Medulla oblongata (tissue), 1 donor: ENCODE measurements at regions not wholly inside any gene's neighbourhood (a gene's known extent, or its start where the extent isn't known, plus 50 kb on each side); places are given as distances from the start of the nearest gene placed in this dataset.
"Not testable (repeated sequence)": the region's sequence is repeated elsewhere in the genome, so short reads cannot be mapped to it uniquely, and the experiment has no call there.

Experiments
- DNase-seq: peaks from one replicate; pipeline ENCODE4 v3.0.0-alpha.2; 2015; ENCODE audit errors: extremely low spot score

DNA sequence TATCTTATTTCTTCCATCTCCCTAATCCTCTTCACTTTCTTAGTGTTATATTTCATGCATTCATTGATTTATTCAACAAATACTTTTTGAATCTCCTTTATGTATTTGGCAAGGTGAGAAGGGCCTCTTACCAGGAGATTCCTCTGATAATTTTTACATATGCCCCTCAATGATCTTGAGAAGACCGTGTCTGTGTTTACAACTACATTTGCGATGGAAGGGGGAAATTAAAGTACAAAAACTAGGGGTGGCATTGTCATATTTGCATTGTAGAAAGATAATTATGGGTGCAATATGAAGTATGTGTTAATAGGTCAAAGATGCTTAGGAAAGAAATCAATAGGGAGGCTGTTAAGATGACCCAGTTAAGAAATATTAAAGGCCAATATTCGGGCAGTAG, 1108.4 kb upstream of the MIR17HG start:
- no peak for DNase-seq

DNA sequence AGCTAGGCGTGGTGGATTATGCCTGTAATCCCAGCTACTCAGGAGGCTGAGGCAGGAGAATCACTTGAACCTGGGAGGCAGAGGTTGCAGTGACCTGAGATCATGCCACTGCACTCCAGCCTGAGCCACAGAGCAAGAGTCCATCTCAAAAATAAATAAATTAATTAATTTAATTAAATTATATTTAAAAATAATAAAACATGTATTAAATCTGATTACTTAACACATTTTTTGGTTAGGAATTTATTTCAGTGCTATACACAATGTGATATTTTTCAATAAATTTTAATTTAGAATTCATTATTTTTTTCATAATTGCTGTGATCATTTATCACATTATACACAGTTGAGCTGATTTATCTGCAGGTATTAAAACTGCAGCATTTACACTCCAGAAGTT, 1101.5 kb upstream of the MIR17HG start:
- DNase-seq, result no peak

DNA sequence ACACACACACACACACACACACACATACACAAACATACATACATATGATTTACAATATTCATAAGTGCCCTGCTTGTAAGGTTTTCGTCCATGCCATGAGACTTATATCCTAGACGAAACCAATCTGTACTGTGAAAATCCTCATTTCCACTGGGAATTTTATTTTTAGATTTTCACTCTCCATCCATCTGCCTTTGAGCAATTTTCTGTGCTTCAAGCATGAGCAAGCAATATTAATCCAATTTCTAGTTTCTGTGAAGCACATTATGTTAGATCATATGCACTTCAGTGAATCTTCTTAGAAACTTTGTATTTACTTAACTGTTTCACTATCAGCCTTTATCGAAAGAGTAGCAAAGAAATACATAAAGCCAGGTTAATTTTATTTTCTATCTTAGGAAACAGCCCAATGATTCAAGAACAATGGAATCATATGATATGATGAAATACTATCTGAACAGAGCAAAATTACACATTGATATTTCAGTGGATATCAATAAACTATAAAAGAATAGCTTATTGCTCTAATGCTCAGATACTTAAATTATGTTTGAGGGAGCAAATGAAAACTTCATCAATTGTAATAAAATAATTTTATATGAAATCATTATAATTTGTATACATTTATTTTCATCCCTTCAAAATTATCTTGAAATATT, 1100.7 kb upstream of the MIR17HG start:
- DNase-seq, result no peak

DNA sequence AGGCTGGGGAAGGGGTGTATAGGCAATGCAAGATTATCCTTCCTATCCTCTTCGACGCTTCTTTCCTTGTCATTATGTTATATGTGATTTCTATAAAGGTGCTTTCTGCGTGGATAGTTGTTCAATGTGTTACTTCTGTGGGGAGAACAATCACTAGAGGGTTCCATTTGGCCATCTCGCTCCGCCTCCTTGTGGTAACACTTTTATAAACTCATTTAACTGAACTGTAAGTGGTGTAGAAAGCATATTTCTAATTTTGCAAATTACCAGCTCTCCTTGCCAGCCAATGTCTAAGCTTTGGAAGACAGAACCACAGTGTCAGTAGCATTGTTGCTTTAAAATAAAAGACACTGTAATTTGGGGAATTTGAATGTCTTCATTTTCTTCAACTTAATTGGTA, 1093.7 kb upstream of the MIR17HG start:
- DNase-seq, result no peak

DNA sequence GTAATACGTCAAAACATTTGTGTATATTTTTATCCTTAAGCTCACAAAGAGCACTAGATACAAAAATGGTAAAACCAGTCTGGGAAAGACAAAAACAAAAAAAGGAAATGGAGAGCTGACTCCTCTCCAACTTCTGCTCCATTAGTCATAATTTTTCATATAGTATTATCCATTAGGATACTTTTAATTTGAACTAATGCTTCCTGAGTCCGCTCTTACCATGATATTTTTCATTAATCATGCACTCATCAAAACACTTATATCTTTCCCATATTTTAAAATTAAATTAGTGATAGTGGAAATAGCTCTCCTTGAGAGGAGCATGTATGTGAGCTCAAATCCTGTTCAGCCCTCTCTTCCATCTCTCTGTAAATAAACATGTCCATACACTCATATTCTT, 1093.0 kb upstream of the MIR17HG start:
- no peak for DNase-seq

DNA sequence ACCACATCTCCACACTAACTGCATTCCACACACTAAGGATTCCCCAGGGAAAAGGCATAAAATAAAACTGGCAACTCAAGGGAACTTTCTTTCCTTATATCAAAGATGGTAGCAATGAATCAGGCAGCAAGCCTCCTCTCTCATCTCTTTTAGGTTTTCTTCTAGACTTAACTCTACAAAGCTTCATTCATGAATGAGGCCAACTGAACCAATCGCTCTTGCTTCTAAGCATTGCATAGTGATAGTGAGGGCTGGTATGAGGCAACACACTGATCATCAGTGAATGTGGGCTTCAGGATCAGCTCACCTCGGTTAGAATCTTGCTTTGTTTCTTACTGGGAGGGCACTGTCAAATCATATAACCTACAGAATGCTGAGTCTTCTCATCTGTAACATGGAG, 1090.7 kb upstream of the MIR17HG start:
- no peak for DNase-seq

DNA sequence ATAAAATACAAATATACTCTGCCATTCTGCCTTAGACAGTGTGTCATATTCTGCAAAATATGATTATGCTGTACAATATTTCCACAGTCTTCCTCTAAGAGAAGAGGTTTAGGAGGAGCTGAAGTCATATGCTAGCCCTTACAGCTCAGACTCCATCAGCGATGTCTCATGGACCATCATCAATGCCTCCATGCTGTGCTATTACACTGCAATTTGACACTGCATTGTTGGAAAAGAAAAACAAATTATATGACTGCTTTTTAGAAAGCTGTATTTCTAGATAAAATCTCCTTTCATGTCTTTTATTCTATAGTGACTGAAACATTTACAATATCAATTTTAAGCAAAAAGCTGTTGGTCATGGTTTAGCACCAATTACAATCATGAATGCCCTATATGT, 1089.4 kb upstream of the MIR17HG start:
- DNase-seq, result no peak

DNA sequence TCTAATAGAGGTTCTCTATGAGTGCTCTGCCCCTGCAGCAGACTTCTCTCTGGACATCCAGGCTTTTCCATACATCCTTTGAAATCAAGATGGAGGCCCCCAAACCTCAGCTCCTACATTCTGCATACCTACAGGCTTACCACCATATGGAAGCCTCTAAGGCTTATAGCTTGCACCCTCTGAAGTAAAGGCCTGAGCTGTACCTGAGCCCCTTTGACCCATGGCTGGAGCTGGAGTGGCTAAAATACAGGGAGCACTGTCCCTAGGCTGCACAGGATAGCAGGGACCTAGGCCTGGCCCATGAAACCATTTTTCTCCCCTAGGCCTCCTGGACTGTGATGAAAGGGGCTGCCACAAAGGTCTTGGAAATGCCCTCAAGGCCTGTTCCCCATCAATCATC, 1086.1 kb upstream of the MIR17HG start:
- no peak for DNase-seq

DNA sequence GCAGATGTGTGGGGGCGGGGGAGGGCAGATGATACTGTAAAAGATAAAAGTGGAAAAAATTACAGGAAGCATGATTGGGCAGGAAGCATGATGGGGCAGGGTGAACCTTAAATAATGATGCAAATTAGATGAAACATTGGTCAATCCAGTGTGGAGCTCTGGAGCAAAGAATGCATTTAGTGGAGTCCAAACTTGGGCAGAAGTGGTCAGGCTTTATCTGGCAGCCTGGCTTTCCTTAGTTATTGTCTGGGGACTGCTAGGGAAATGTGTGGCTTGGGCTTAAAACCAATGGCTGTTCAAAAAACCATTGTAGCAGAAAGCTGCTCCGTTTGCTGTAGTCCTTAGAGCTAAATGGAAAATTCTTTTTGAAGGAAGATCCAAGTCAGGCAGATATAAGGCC, 1077.3 kb upstream of the MIR17HG start:
- no peak for DNase-seq

DNA sequence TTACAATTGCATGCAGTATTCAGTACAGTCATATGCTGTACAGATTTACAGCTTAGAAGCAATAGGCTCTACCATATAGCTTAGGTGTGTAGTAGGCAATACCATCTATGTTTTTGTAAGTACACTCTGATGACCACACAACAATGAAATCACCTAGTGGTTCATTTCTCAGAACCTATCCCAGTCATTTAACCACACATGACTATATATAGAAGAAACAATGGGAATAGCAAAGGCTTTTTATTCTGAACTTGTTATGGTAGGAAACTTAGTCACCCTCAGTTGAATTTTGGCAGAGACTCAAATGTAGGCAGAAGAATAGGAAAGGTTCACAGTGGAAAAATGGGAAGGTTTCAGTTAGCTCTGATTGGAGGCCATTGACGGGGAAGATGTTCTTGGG, 1075.1 kb upstream of the MIR17HG start:
- no peak for DNase-seq

DNA sequence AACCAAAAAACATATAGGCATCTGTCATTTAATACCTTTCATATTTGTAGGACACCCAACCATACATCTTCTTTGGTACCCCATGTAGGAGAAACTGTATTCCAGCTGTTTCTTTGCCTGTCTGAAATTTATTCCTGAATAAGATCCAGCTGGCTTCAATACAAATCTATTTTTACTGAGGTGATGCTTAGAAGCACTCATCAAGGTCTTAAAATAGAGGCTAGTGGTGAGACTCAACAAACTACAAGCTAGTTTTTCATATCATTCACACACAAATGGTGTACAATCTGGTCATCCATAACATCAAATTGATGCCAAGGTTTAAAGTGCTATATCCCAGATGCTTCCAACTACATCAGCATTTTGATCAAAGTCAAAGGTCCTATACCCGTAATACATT, 1071.3 kb upstream of the MIR17HG start:
- no peak for DNase-seq

DNA sequence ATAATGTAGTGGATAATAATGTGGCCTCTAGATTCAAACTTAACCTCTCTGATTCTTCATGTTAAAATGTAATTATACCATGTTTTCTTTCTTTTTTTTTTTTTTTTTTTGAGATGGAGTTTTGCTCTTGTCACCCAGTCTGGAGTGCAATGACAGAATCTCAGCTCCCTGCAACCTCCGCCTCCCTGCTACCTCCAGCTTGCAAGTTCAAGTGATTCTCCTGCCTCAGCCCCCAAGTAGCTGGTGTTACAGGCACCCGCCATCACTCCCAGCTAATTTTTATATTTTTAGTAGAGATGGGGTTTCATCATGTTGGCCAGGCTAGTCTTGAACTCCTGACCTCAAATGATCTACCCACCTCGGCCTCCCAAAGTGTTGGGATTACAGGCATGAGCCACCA, 1069.3 kb upstream of the MIR17HG start:
- DNase-seq, result not testable (repeated sequence)

DNA sequence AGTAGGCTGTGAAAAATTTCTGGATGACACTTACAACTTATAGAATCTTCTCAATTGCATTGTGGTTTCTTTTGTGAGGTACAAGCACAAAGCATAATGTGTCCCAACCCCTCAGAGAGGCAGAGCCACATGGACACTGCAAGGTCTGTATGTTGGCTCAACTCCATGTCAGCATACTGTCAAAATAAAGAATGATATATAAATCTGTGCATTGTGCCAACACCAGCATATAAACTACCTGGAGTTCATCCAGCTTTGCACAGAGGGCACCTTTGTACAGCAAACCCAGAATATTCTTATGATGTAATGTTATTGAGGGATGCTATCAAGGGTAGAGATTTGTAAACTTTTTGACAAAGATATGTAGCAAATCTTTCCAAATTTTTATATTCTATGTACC, 1065.8 kb upstream of the MIR17HG start:
- DNase-seq, result no peak

DNA sequence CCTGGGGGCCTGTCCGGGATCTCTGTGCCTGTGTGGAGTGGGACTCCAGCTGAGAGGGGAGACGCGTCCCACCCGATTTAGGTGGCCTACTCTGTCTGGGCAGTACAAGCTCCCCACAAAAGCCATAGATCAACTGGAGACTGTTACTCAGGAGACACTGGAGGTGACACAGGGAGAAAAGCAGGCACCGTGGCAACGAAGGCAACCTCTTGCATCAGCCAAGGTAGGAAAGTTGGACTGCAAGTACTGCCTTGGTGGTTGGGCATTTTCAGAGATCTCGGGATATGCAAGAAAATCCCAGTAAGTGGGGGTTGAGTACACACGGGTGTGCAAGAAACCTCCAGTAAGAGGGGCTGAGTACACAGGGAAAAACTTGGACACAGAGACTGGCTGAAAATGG, 1060.0 kb upstream of the MIR17HG start:
- no peak for DNase-seq

DNA sequence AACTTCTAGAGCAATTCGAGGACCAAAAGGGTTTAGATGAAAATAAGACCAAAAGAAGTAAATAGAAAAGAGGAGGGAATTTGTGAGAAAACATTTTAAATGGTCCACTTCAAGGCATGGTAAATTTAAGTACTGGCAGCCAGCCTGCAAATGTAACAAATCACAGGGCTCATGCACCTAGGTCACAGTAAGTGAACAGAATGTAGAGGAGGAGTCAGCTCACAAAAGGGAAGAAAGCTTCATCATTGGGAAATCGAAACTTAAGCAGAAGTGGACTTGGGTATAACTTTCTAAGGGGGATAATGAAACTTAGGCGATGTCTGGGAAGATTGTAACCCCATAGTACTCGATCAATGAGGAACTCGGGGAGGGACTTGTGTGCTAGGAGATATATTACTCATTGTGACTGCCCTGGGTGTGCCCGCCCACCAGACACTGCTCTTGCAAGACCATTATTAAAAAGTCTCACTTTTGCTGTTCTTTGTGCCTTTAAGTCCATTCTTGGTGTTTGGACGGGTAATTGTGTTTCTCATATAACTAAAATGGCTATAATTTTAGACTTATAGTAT, 1053.6 kb upstream of the MIR17HG start:
- no peak for DNase-seq

DNA sequence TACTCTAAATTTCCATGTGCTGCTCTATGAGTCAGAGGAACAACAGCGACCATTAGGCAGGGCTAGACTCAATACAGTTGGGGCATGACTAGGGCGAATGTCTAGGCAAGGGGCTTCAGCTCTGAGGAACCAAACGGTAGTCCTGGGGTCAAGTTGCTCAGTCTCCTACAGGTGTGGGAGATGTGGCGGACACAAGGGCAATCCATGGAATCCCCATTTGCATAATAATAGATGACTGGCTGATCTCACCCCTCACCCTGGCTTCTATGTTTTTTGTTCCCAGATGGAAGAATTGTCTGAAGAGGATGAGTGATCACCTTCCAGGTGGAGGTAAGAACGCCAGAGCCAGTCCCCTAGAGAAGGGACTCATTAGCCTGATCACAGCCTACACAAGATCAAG, 1048.2 kb upstream of the MIR17HG start:
- DNase-seq, result no peak

DNA sequence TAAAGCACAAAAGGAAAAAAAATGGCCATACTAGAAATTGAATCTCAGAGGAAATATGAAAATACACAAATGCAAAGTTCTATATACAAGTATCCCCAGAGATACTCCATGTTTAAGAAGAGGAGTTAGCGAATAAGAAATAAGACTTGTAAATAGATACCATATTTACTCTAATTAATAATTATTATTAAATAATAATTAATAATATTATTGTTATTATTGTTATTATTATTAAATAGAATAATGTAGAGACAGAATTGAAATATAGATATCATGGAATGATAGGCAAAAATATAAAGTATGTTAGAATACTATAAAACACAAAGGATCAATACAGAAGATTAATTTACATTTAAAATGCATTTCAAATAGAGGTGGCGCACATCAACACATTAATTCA, 1047.5 kb upstream of the MIR17HG start:
- DNase-seq, result no peak

DNA sequence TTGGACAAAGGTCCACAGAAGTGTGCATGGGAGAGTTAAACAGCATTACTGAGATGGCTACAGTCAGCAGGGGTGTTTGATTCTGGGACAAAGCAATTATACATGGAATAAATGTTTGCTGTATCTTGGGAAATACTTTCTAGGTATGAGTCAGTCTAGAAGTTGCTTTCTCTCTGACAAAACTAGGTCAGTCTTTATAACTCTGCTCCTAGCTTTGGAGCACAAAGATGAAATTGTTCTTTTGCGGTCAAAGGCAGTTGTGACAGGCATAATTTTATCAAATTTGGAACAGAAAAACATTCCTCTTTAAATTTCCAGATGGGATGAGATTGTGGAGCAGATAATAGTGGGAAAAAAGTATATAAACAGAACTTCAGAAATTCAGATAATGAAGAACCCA, 1045.4 kb upstream of the MIR17HG start:
- peak; percentile 12 for DNase-seq

DNA sequence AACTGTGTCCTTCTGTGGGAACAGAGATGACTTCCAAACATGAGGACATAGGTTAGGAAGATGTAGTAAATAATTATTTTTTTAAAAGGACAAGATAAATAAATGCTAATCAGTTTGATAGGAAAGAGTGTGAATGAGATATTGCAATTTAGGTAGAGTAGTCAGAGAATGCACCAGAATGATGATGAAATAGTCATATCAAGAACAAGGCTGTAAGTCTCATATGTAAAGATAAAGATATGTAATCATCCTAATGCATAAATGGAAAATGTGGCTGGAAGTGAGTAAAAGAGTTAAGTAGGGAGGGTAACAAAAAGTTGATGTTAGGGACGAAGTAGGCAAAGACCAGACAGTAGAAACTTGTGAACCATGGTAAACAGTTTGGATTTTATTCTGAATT, 1041.7 kb upstream of the MIR17HG start:
- DNase-seq, result no peak

DNA sequence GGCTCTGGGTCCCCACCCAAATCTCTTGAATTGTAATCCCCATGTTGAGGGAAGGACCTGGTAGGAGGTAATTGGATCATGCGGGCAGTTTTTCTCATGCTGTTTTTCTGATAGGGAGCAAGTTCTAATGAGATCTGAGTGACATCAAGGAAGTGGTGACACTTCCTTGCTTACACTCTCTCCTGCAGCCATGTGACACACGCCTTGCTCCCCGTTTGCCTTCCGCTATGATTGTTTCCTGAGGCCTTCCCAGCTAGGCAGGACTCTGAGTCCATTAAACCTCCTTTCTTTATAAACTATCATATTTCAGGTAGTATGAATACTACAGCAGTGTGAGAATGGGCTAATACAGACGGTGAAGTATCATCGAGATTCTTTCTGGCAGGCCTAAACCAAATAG, 1040.4 kb upstream of the MIR17HG start:
- DNase-seq, result no peak

DNA sequence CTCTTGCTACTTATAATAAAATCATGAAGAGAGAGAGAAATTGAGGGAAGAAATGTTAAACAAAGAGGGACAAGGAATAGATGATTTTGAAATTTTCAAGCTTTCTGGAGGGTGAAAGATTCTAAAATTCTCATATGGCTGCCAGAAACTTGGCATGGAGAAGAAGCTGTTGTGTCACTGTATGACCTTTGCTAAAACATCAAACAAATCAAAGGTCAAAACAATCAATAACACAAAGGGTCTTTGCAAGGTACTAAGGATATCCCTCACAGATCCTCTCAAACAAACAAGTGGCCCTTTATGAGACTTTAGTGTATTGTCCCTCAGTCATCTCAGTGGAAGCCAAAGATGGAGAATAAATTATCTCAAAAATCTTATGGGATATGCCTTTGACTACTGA, 1039.2 kb upstream of the MIR17HG start:
- no peak for DNase-seq

DNA sequence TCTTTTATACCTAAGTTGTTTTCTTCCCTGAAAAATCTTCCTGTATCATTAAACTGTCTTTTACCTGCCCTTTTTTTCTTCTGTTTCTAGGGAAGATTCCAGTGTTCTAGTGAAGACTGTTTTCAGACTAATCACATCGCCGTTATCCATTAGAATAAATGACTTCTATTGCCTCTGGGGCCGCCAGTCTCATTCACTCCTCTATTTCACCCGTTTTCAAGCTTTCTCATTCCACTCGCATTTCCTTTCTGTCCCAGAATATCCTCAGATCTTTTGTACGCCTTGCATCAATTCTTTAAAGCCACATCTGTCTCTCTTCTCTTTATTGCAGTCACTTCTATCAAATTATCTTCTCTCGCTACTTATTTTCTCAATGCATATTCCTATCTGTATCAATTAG, 1035.6 kb upstream of the MIR17HG start:
- DNase-seq, result no peak

DNA sequence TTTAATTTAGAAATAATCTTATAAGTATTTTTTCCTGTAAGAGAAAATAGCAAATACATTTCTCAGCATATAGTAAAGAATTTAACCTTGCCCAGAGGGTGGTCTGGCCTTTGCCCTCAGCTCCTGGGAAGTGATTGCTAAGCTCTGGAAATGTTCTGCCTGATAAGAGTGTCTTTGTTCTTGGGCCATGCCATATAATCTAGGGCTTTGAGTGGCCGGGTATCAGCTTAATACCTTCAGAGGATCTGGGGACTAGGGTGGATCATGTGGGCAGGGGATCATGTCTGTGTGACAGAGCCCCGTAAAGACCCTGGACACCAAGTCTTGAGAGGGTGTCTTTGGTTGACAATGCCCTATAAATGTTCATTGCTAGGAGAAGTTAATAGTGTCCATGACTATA, 1032.4 kb upstream of the MIR17HG start:
- DNase-seq, result no peak

DNA sequence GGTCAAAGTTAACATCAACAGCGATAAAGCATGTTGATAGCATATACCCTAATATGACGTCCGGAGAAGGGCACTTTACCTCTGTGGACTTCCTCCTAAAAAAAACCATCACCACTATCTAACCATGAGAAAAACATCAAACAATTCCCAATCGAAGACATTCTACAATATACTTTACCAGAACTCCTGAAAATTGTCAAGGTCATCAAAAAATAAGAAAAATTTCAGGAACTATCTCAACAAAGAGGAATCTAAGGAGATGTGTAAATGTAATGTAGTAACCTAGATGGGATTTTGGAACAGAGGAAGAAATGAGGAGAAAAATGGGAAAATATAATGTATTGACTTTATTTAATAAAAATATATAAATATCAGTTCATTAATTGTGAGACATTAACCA, 1026.8 kb upstream of the MIR17HG start:
- no peak for DNase-seq
